Spleen (tissue), 7 donors: ENCODE measurements at regions not wholly inside any gene's neighbourhood (a gene's known extent, or its start where the extent isn't known, plus 50 kb on each side); places are given as distances from the start of the nearest gene placed in this dataset.

Experiments
- CTCF ChIP-seq, 11 experiments: fragments of 200-600 bp in 7 of 11; fragments of 450-650 bp in 4 of 11; sonication (generic) in 4 of 11; IDR thresholded peaks in 8 of 11; conservative IDR thresholded peaks in 3 of 11; 1 replicate in 7 of 11; 2 replicates in 4 of 11; pipeline versions ENCODE4 v1.4.0 to v1.8.0; 2016 to 2021; ENCODE audit warnings: antibody characterized with exemption in 11 of 11, inconsistent platforms in 4 of 11, mild to moderate bottlenecking in 1 of 11
- POLR2A ChIP-seq, 3 donors: fragments of 450-650 bp; IDR thresholded peaks; one replicate each; pipeline ENCODE4 v1.5.1; 2017; ENCODE audit warnings: antibody characterized with exemption in 3 of 3, mild to moderate bottlenecking in 1 of 3
- POLR2AphosphoS5 ChIP-seq, 3 donors: sonication (generic); formaldehyde crosslinking; IDR thresholded peaks; one replicate each; pipeline ENCODE4 v1.5.1; 2017; ENCODE audit warnings: antibody characterized with exemption in 3 of 3
- donor health status: DM: no; HTN: no; CAD: no; lungs with moderate emphysema.
- donor health status: DM: no; HTN: no; CAD: no.
- donor health status: DM: no; HTN: no; CAD: no.

- TF ChIP-seq POLR2A (IDR thresholded peaks at IDR 0.05) (no peak), CTCF (IDR thresholded peaks at IDR 0.05 in 8 of 11, conservative IDR thresholded peaks at IDR 0.05 in 3 of 11) (no peak), POLR2AphosphoS5 (IDR thresholded peaks at IDR 0.05) (peak in 1 of 3 donors; percentile 20)
Observed at GRCh38 chr2:23009545-23010149, 375.3 kb upstream of the KLHL29 start.
